GM12878 (cell line): ENCODE measurements at regions not wholly inside any gene's neighbourhood (a gene's known extent, or its start where the extent isn't known, plus 50 kb on each side); places are given as distances from the start of the nearest gene placed in this dataset.
"Not testable (repeated sequence)": the region's sequence is repeated elsewhere in the genome, so short reads cannot be mapped to it uniquely, and the experiment has no call there.

ENCODE experiments used
- ATF2 ChIP-seq: IDR thresholded peaks from 2 replicates; pipeline ENCODE4 v1.6.1; 2012; ENCODE audit warnings: low read length, inconsistent platforms
- BRCA1 ChIP-seq: IDR thresholded peaks from 2 replicates; pipeline ENCODE4 v1.6.1; 2011; ENCODE audit warnings: low read depth, low read length, improper control_type of control experiment
- CTCF ChIP-seq, 3 experiments: IDR thresholded peaks in 2 of 3; conservative IDR thresholded peaks in 1 of 3; 2 replicates each; pipeline ENCODE4 v1.5.1; 2011; ENCODE audit warnings: low read depth in 3 of 3, low read length in 3 of 3, mild to moderate bottlenecking in 3 of 3, control low read depth in 2 of 3, moderate library complexity in 2 of 3, inconsistent platforms in 1 of 3, mixed read lengths in 1 of 3; ENCODE audit not compliant: control insufficient read depth in 2 of 3, insufficient read depth in 1 of 3; ENCODE audit errors: extremely low read depth in 1 of 3
- E2F8 ChIP-seq: fragments of 450-650 bp; IDR thresholded peaks from 2 replicates; pipeline ENCODE4 v1.6.1; 2018; ENCODE audit warnings: mild to moderate bottlenecking, low read depth, moderate library complexity; ENCODE audit not compliant: partially characterized antibody
- MEF2A ChIP-seq: IDR thresholded peaks from 2 replicates; pipeline ENCODE4 v1.6.1; 2011; ENCODE audit warnings: low read depth, mild to moderate bottlenecking, low read length, moderate library complexity; ENCODE audit not compliant: insufficient read depth
- MXI1 ChIP-seq: fragments of 150-350 bp; IDR thresholded peaks from 2 replicates; pipeline ENCODE4 v1.6.1; 2011; ENCODE audit warnings: low read depth, mild to moderate bottlenecking, inconsistent platforms, low read length, improper control_type of control experiment
- MYC ChIP-seq: IDR thresholded peaks from 2 replicates; pipeline ENCODE4 v1.6.1; 2011; ENCODE audit warnings: mild to moderate bottlenecking, low read length, moderate library complexity, inconsistent platforms; ENCODE audit not compliant: insufficient read depth, insufficient replicate concordance, insufficient read length, severe bottlenecking
- POLR2A ChIP-seq: IDR thresholded peaks from 2 replicates; pipeline ENCODE4 v1.6.1; 2011; ENCODE audit warnings: low read depth, mild to moderate bottlenecking, low read length
- POLR2AphosphoS5 ChIP-seq: IDR thresholded peaks from 2 replicates; pipeline ENCODE4 v1.6.1; 2011; ENCODE audit warnings: mild to moderate bottlenecking, low read length, inconsistent platforms
- REST ChIP-seq: IDR thresholded peaks from 2 replicates; pipeline ENCODE4 v1.6.1; 2012; ENCODE audit warnings: mild to moderate bottlenecking, low read depth, low read length
- SP1 ChIP-seq: IDR thresholded peaks from one replicate; pipeline ENCODE4 v1.6.1; 2011; ENCODE audit warnings: low read depth, low read length
- TAF1 ChIP-seq: IDR thresholded peaks from 2 replicates; pipeline ENCODE4 v1.6.1; 2011; ENCODE audit warnings: mild to moderate bottlenecking, low read depth, low read length, borderline replicate concordance
- TCF12 ChIP-seq: IDR thresholded peaks from 2 replicates; pipeline ENCODE4 v1.6.1; 2011; ENCODE audit warnings: low read depth, mild to moderate bottlenecking, low read length
- USF2 ChIP-seq: IDR thresholded peaks from 2 replicates; pipeline ENCODE4 v1.6.1; 2011; ENCODE audit warnings: low read depth, low read length, improper control_type of control experiment, borderline replicate concordance

- not testable (repeated sequence) for TF ChIP-seq TAF1; SP1; CTCF (IDR thresholded peaks at IDR 0.05 in 2 of 3, conservative IDR thresholded peaks at IDR 0.05 in 1 of 3; ENCODE audit: control insufficient read depth in 2 of 3, extremely low read depth in 1 of 3, insufficient read depth in 1 of 3, low read depth in 3 of 3, low read length in 3 of 3); POLR2A; E2F8; REST; MXI1; POLR2AphosphoS5; MYC; BRCA1; TCF12; ATF2; USF2; MEF2A
These were observed 162.2 kb downstream of the LMLN start for GRCh38 chr3:198122184-198122583.
